SIG-M5 treated with dmso at 0.1 percent for 504 hours (cell line): ENCODE measurements at regions not wholly inside any gene's neighbourhood (a gene's known extent, or its start where the extent isn't known, plus 50 kb on each side); places are given as distances from the start of the nearest gene placed in this dataset.

Source experiments
- DNase-seq: peaks from one replicate; lab custom pipeline; 2025; ENCODE audit not compliant: unreplicated experiment; lab: John Stamatoyannopoulos, UW

- DNase-seq: no peak
Measured at GRCh38 chr2:16127958-16128357, 187.6 kb downstream of the MYCN start.

DNA sequence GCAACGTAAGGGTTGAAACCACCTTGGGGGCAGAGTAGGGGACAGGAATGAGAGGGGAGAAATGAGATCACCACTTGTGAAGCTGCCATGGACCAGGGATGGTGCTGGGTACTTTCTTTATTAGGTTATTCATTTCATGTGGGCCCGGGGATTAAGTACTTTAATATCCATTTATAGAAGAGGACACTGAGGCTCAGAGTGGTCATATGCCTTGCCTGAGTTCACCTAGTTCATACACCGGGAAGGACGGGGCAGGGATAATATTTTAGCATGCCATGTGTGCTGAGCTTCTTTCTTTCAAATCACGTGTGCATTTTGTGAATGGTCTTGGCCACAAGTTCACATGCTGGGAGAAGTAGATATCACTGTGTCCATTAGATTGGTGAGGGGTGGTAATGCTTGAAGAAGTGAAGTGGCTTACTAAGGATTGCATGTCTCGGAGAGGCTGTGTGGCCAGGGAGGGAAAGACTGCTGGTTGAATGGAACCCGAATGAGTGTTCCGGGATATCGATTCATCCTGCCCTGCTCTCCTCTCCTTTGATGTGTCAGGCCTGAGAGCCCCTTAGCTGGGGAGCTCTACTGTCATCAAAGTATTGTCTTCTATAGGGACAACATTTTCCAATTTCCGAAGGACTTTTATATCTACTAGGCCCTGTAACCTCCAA is 187.1 kb downstream of the MYCN start:
- DNase-seq: no peak

DNA sequence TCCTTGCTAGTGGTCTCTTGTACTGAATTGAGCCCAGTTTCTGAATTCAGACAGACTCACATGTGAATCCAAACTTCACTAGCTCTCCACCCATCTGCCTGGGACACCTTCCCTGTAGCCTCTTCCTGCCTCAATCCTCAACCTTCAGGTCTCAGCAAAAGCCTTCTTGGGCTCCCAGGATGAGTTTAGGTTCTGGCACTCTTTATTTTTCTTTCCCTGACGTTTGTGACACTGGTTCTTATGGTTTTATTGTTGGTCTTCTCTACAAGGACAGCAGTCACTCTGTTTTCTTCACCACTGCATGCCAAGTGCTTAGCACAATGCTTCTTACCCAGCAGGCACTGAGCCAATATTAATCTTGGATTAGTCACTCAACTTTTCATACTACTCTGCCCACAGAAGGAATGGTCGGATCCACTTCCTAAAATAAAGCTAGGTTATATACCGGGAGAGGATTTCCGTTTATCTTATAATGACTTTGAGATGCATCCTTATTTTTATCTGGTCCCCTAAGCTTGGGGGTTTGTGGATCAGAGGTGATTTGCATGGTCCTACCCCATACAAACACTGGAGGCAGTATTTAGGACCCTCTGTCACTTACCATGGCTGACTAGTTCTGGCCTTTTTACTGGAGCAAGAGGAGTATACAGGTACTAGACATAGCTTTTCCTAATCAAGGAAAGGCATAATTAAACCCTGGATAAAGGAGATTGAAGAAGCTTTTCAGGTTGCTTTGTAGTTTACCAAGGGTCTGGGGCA is 186.3 kb downstream of the MYCN start:
- DNase-seq: no peak

- DNase-seq: no peak
Measured at GRCh38 chr2:16125614-16126516, 185.5 kb downstream of the MYCN start.

- no peak for DNase-seq
Measured at GRCh38 chr2:16124881-16125613, 184.7 kb downstream of the MYCN start.

DNA sequence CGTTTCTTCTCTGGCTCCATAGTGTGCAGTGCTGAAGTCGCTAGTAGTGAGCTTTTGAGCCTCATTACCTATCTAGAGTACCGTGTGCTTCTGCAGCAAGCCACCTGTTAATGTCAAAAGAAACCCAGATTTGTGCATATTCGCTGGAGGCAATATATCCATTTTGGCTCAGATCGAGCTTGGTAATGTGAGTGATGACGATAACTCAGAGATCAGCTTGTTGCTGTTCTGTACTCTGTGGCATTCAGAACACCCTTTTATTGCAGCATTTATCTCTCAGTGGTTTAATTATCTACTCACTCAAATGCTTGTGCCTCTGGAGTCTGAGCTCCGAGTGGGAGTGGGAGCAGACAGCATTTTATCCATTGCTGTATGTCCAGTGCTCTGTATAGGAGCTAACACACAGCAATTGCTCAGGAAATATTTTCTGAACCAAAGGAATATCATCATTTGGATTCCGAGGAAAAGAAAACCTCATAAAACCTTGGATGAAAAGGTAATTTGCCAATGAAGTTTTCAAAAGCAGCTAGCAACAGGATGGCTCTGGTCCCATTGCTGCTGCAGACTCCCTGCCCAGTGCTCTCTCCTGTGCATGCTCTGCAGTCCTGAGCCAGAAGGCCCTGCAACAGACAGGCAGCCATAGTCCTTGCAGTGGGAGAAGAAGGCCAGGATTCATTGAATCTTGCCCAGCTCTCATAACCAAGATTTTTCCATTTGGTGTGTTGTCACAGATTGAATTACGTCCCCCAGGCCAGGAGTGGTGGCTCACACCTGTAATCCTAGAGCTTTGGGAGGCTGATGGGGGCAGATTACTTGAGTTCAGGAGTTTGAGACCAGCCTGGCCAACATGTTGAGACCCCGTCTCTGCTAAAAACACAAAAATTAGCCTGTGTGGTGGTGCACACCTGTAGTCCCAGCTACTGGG is 183.8 kb downstream of the MYCN start:
- no peak for DNase-seq

- no peak for DNase-seq
Measured at GRCh38 chr2:16123421-16123820, 183.1 kb downstream of the MYCN start.

- DNase-seq: no peak
Measured at GRCh38 chr2:16122556-16122955, 182.2 kb downstream of the MYCN start.

- DNase-seq: no peak
Measured at GRCh38 chr2:16121986-16122390, 181.6 kb downstream of the MYCN start.

DNA sequence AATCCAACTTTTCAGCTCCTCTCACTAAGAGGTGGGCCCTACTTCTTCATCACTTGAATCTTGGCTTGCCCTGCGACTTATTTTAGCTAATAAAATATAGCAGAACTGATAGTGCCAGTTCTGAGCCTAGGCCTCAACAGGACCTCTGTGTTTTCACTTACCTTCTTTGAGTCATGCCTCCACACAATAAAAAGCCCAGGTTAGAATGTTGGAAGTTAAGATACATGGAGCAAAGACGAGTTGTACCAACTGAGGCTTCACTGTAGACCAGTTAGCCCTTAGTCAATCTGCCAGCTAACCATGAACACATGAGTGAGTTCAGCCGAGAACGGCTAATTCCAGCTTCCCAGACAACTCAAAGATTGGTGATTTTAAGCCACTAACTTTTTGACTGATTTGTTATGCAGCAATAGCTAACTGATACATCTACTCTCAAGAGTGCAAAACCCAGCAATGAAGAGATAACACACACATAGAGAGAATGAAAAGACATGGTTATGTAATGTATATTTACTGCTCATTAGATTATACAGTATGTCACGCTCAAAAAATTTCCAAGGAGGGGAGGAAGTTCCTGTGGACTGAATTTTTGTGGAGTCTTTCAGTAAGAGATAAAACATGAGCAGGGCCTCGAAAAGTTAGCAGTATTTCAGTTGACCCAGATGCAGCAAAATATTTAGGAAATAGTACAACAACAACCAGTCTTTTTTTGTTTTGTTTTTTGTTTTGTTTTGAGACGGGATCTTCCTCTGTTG is 181.1 kb downstream of the MYCN start:
- no peak for DNase-seq

DNA sequence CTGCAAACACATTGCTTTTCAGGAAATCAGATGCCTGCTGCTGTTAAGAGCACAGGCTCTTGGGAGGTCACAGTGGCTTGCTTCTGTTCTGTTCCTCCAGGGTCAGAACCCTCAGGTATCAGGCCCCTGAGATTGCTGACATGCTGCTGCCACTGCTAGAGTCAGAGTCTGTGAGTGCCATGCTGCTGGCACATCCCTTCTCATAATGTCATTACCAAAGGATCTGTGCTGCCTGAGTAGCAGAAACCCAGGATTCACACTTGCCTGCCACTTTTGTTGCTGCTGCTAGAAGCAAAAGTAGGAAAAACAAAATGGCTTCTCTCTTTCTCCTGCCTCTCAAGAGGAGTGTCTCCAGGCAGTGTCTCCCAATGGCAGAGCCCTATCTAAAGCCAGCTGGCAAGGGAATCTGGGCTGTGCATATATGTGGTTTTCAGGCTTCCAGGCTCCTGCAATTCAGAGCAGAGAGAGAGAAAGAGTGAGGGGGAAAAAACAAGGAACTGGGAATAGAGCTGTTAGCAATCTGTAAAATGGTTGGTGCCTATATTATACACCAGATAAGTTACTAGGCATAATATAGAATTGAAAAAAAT is 180.3 kb downstream of the MYCN start:
- no peak for DNase-seq

DNA sequence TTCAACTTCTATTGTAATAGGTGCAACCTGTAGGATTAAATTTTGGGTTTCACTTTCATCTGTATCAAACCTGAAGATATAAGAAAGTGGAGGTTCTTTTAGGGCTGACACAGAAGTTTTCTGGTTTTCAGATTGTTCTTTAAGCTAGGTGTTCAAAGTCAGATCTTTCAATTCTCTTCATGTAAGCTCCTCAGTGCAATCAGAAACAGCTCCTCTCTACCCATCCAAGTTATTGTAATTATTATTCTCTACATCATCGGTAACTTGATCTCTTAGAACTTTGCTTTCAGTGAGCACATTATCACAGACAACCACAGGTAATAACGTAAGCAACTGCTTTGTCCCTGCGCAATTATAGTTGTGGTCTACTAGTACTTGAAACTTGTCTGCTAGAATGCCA is 179.4 kb downstream of the MYCN start:
- DNase-seq: no peak

DNA sequence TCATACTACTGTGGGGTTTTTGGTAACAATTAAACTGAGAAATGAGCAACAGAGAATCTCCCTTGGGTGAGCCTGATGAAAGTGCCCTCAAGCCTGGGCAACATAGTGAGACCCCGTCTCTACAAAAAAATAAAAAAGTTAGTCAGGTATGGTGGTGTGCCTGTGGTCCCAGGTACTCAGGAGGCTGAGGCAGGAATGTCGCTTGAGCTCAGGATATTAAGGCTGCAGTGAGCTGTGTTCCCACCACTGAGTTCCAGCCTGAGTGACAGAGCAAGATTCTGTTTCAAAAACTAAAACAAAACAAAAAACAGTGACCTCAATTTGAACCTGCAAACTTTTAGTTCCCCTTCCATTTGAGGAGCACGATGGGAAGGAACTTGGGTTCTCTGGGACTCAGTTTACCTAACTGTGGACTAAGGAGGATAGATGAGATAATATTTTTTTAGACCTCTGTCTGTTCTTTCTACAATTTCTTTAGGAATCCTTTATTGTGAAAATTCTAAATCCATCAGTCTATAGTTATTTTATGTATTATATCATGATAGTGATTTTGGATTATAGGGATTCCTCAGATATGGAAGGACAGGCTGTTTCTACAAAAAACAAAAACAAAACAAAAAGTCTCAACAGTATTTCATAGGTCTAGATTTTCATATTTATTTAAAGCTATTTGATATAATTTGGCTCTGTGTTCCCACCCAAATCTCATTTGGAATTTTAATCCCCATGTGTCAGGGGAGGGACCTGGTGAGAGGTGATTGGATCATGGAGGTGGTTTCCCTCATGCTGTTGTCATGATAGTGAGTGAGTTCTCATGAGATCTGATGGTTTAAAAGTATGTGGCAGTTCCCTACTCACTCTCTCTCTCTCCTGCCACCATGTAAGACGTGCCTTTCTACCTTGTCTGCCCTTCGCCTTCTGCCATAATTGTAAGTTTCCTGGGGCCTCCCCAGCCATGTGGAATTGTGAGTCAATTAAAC is 178.6 kb downstream of the MYCN start:
- no peak for DNase-seq

DNA sequence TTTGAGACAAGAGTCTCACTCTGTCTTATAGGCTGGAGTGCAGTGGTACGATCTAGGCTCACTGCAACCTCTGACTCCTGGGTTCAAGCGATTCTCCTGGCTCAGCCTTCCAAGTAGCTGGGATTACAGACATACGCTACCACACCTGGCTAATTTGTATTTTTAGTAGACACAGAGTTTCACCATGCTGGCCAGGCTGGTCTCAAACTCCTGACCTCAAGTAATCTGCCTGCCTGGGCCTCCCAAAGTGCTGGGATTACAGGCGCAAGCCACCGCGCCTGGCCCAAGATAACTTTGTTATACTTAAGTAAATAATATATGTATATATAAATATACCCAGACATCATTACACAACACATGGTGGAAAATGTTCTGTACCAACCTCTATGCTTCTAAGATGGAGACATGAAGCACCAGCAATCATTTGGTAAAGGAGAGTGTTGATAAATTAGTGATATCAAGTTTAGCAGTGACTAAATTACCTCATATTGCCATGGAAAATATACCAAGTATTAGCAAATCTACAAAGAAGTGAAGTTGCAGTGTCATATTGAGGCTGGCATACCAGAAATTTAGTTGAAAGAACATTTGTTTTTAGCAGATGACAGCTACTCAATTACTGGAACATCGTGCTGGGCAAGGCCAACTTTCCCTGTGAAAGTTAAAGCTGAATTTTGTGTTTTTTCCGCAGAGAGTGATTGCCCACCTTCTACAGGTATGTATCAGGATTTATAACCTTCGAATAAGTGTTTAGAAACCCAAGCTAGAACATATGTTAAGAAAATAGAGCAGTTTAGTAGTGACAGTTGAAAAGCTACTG is 177.7 kb downstream of the MYCN start:
- DNase-seq: no peak

DNA sequence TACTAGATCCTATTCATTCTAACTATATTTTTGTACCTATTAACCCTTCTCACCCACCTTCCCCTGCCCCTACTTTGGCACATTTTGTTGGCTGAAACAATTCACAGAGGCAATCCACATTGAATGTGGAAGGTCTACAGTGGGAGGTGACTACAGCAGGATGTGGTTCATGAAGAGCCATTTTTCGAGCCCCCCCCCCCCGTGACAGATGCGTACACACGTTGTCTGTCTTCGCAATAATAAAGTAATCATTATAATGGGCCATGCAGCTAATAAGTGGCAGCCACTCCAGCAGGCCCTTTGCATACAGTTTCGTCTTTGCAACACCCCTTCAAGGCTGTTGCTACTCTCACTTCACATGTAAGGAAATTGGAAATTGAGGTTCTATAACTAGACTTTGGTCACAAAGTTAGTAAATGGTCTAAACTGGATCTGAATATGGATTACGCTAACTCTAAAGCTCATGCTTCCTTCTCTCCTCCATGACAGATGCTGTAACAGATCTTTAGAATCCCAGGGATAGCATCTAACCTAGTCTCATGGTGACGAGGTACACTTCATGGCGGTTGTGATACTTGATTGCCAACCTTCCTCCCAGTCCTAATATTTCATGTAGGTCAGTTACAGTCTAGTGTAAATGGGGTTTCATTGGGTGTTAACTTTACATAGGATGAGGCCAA is 176.8 kb downstream of the MYCN start:
- no peak for DNase-seq
